Stimulated activated naive B cell treated with anti-CD40 and anti-IgM and Interleukin-4, amounts not matched to agents 10 μg/mL and 1 μg/mL and 100 μg/mL, for 72 hours (primary cell): ENCODE measurements at regions not wholly inside any gene's neighbourhood (a gene's known extent, or its start where the extent isn't known, plus 50 kb on each side); places are given as distances from the start of the nearest gene placed in this dataset.

ENCODE experiments used
- ATAC-seq, 2 donors: fragments of 150-1000 bp; cut with Tn5 transposase; replicated peaks; 2 replicates each; pipeline ENCODE4 v1.10.0; 2021; ENCODE audit warnings: moderate library complexity in 1 of 2
- DNase-seq: peaks from one replicate; pipeline ENCODE4 v3.0.0; 2021
- H3K27ac Mint-ChIP-seq: one replicate; pipeline ENCODE4 v1.8.0; 2022; ENCODE audit warnings: mild to moderate bottlenecking, mixed read lengths
- H3K27me3 Mint-ChIP-seq, 2 donors: one replicate each; pipeline ENCODE4 v1.8.0; 2022; ENCODE audit warnings: mixed read lengths in 2 of 2
- H3K36me3 Mint-ChIP-seq, 2 donors: one replicate each; pipeline ENCODE4 v1.8.0; 2022; ENCODE audit warnings: mixed read lengths in 2 of 2, mild to moderate bottlenecking in 1 of 2
- H3K4me1 Mint-ChIP-seq, 2 donors: one replicate each; pipeline ENCODE4 v1.8.0; 2022; ENCODE audit warnings: mixed read lengths in 2 of 2, mild to moderate bottlenecking in 1 of 2
- H3K4me3 Mint-ChIP-seq, 2 donors: one replicate each; pipeline ENCODE4 v1.8.0; 2022; ENCODE audit warnings: mild to moderate bottlenecking in 2 of 2, mixed read lengths in 2 of 2, moderate library complexity in 1 of 2
- H3K9me3 Mint-ChIP-seq, 2 donors: one replicate each; pipeline ENCODE4 v1.8.0; 2022; ENCODE audit warnings: mixed read lengths in 2 of 2, mild to moderate bottlenecking in 1 of 2

DNA sequence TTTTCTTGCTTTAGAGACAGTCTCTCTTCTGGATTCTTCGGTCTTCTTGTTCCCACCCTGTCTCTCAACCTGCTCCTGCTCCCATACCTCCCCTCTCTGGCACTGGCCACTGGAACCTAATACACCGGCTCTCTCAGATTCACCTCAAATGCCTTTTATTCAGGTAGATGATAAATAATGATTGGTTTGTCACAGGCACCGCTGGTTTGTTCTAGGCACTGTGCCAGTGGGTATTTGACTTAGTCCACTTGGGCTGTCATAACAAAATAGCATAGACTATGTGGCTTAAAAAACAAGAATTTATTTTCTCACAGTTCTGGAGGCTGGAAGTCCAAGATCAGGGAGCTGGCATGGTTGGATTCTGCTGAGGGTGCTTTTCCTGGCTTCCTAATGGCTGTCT lies 278.2 kb upstream of the STT3B start:
- no peak for ATAC-seq
- no peak for DNase-seq
- no peak overlapping the region for H3K4me3 Mint-ChIP-seq
- peaks cover 0 to 3% of the 10 kb centered on the region in 2 donors for H3K36me3 Mint-ChIP-seq
- H3K4me1 Mint-ChIP-seq: peaks cover 7 to 9% of the 10 kb centered on the region in 2 donors
- H3K27ac Mint-ChIP-seq: no peak overlapping the region
- peaks cover 0 to 4% of the 10 kb centered on the region in 2 donors for H3K27me3 Mint-ChIP-seq
- peaks cover 0 to 1% of the 10 kb centered on the region in 2 donors for H3K9me3 Mint-ChIP-seq

DNA sequence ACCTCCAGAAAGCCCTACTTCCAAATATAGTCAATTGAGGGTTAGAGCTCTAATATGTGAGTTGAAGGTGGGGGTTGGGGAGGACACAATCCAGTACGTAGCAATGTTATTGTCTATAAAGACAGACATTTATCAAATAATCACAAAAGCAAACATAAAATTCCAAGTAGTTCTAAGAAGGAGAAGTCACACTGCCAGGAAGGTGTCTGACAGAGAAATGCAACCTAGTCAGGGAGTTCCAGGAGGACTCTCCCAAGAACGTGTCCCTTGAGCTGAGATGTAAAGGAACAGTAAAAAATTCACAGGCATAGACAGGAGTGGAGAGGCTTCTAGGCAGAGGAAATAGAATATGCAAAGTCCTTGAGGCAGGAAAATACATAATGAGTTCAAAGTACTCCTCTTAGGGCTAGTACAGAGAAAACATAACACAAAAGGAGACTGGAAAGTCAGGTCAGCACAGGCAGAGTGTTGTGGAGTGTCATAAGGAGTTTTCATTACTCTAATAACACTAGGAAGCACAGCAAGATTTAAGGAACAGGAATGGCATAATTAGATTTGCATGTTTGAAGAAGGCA lies 277.6 kb upstream of the STT3B start:
- ATAC-seq: no peak
- H3K27me3 Mint-ChIP-seq: peaks cover 0 to 4% of the 10 kb centered on the region in 2 donors
- peaks cover 3 to 6% of the 10 kb centered on the region in 2 donors for H3K4me1 Mint-ChIP-seq
- no peak overlapping the region for H3K27ac Mint-ChIP-seq
- DNase-seq: no peak
- peaks cover 0 to 3% of the 10 kb centered on the region in 2 donors for H3K36me3 Mint-ChIP-seq
- peaks cover 0 to 1% of the 10 kb centered on the region in 2 donors for H3K9me3 Mint-ChIP-seq
- no peak overlapping the region for H3K4me3 Mint-ChIP-seq

DNA sequence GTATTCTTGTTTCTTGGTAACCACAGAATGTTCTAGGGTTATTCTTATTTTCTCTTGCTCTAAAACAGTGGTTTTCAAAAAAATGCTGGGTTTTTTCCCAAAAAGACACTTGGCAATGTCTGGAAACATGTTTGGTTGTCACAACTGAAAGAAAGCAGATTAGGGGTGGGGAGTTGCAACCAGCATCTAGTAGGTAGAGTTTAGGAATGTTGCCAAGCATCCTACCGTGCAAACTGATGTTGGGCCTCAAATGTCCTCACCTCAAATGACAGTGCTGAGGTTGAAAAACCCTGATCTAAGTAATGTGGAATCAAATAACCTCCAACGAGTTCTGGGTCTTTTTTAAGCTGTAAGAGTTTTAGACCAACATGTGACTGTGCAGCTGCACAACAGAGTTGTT lies 270.5 kb upstream of the STT3B start:
- peaks cover 0 to 2% of the 10 kb centered on the region in 2 donors for H3K36me3 Mint-ChIP-seq
- H3K27me3 Mint-ChIP-seq: no peaks in the 10 kb centered on the region
- H3K4me1 Mint-ChIP-seq: no peaks in the 10 kb centered on the region
- ATAC-seq (no peak), DNase-seq (no peak)
- H3K4me3 Mint-ChIP-seq: no peak overlapping the region
- peaks cover 0 to 3% of the 10 kb centered on the region in 2 donors for H3K9me3 Mint-ChIP-seq
- H3K27ac Mint-ChIP-seq: no peak overlapping the region

DNA sequence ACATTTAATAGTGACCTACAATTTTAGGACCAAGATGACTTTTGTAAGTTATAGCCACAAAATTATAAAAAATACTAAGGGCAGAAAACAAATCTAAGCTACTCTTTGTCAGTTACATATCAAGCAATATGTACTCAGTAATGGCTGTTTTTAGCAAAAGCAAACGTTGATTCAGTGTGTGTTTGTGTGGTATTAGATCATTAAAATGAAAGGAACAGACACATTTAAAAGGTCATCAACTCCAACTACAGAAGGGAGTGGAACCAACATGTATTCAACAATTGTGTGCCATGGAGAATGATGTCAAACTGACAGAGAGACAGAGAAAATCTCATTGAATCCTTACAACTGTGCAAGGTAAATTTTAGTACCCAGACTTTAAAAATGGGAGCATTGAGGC lies 268.8 kb upstream of the STT3B start:
- ATAC-seq (no peak), DNase-seq (no peak)
- Mint-ChIP-seq H3K27ac (no peak overlapping the region), H3K4me1 (peaks cover 0 to 2% of the 10 kb centered on the region in 2 donors), H3K36me3 (peaks cover 0 to 2% of the 10 kb centered on the region in 2 donors), H3K4me3 (no peak overlapping the region), H3K27me3 (peaks cover 0 to 3% of the 10 kb centered on the region in 2 donors), H3K9me3 (peaks cover 3 to 4% of the 10 kb centered on the region in 2 donors)

DNA sequence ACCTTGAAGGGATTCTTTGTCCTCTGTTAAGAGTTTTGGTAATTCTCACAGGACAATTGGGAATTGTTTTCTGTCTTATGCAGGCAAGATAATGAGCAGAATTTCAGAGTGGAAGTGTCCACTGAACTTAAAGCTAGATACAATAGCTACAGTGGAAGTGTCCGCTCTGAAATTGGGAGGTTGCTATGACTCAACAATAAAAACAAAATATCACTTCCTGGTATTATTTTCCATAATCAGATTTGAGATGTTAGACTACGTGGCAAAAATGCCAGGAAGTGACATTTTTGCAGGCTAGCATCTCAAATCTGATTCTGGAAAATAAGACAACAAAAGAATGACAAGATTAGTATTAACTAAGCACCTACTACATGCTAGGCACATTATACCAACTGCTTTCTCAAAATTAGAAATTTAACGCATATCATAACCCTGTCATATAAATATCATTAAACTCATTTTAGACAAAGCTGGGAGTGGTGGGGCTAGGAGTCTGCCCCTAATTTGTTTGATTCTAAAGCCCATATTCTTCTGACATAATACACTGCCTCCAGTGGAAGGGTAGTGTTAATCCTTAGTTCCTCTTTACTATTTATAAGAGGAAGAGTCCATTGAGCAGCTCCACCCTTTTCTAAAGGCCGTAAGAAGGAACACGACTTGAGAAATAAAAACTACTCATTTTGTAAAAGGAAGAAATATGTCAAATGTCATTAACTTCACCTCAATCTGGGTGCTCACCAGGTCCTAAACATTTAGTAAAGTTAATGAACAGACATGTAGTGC lies 266.9 kb upstream of the STT3B start:
- Mint-ChIP-seq H3K27ac (no peak overlapping the region), H3K9me3 (peaks cover 0 to 4% of the 10 kb centered on the region in 2 donors), H3K27me3 (peaks cover 0 to 3% of the 10 kb centered on the region in 2 donors), H3K4me1 (peaks cover 0 to 2% of the 10 kb centered on the region in 2 donors), H3K4me3 (no peak overlapping the region), H3K36me3 (no peaks in the 10 kb centered on the region)
- ATAC-seq (no peak), DNase-seq (no peak)

DNA sequence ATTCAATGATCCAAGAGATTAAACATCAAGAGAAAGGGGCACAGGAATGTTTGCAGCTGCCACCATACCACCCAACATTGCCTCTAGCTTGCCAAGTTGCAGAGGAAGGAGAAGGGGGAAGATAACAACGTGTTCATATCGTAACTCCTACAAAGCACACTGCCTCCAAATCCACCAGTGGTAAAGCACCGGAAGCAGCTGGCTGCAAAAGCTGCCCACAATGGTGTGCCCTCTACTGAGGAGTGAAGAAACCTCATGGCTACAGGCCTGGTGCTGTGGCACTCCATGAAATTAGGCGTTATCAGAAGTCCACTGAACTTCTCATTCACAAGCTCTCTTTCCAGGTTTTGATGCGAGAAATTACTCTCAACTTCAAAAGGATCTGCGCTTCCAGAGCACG lies 263.9 kb upstream of the STT3B start:
- Mint-ChIP-seq H3K27ac (no peak overlapping the region), H3K9me3 (peaks cover 0 to 4% of the 10 kb centered on the region in 2 donors), H3K4me3 (no peak overlapping the region), H3K4me1 (peaks cover 0 to 6% of the 10 kb centered on the region in 2 donors), H3K27me3 (peaks cover 0 to 7% of the 10 kb centered on the region in 2 donors), H3K36me3 (no peaks in the 10 kb centered on the region)
- DNase-seq (no peak), ATAC-seq (peak; percentile 46 to 66)

DNA sequence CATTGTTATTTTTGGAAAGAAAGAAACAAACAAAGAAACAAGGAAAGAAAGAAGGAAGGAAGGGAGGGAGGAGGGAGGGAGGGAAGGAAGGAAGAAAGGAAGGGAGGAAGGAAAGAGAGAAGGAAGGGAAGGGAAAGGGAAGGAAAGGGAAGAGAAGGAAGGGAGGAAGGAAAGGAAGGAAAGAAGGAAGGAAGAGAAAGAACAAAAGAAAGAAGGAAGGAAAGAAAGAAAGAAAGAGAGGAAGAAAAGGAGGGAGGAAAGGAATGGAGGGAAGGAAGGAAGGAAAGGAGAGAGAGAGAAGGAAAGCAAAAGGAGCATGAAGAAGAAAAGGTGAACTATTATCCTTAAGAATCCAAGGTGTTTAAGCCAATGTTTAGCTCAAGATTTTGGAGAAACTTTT lies 262.7 kb upstream of the STT3B start:
- peaks cover 0 to 6% of the 10 kb centered on the region in 2 donors for H3K4me1 Mint-ChIP-seq
- H3K36me3 Mint-ChIP-seq: no peaks in the 10 kb centered on the region
- H3K27me3 Mint-ChIP-seq: peaks cover 0 to 7% of the 10 kb centered on the region in 2 donors
- H3K27ac Mint-ChIP-seq: no peak overlapping the region
- no peak for DNase-seq
- no peak overlapping the region for H3K4me3 Mint-ChIP-seq
- H3K9me3 Mint-ChIP-seq: peaks cover 0 to 4% of the 10 kb centered on the region in 2 donors
- no peak for ATAC-seq

DNA sequence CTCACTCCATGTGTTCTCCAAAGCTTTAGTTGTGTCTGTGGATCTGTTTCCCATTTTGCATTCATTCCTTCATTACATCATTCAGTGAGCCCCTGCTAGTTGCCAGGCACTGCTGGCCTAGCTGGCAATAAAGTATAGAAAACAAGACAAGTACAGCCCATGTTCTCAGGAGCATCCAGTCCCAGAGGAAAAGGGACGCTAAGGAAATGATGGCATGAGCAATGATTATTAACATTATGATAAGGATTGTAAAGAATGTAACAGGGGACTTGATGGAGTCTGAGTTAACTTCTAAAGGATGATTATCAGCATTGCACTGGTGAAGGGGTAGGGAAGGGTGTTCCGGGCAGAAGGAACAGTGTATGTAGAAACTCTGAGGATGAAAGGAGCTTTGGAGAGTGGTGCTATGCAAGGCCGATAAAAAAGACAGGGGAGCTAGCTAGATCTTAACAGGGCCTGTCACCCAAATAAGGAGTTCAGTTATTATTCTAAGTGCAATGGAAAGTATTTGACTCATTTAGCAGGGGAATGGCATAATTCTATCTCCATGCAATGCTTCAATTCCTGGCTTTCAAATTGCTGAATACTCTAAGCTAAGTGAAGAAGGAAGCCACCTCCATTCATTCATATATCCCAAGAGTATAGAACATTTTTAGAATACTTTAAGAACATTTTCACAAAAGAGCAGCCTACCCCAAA lies 258.2 kb upstream of the STT3B start:
- Mint-ChIP-seq H3K4me3 (no peak overlapping the region), H3K36me3 (no peaks in the 10 kb centered on the region), H3K9me3 (no peaks in the 10 kb centered on the region), H3K4me1 (peaks cover 0 to 4% of the 10 kb centered on the region in 2 donors), H3K27ac (no peak overlapping the region), H3K27me3 (peaks cover 0 to 3% of the 10 kb centered on the region in 2 donors)
- ATAC-seq (no peak), DNase-seq (no peak)

DNA sequence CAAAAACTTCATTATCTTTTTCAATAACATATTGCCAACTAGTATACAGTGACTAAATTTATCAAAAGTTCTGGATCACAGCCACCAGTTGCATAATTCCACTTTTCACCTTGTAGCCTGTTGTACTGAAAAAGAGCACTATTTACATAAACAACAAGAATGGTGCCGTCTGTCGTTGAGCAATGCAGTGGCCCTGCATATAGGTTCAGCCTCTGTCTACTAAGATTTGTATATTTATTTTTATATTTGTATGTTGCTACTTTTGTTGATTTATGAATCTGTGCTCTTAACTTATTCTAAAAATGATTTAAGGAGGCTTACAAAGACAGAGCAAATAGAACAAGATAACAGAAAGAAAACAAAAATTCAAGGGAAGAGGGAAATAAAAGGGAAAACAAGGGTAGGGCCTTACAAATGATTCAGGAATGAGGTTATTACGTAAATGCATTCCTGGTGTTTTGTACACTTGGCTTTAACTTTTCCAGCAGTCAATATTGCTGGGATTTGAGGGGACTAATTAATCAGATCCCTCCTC lies 257.6 kb upstream of the STT3B start:
- no peak for DNase-seq
- Mint-ChIP-seq H3K27ac (no peak overlapping the region), H3K36me3 (no peaks in the 10 kb centered on the region), H3K27me3 (peaks cover 0 to 3% of the 10 kb centered on the region in 2 donors), H3K4me1 (peaks cover 0 to 4% of the 10 kb centered on the region in 2 donors), H3K9me3 (no peaks in the 10 kb centered on the region), H3K4me3 (no peak overlapping the region)
- no peak for ATAC-seq

DNA sequence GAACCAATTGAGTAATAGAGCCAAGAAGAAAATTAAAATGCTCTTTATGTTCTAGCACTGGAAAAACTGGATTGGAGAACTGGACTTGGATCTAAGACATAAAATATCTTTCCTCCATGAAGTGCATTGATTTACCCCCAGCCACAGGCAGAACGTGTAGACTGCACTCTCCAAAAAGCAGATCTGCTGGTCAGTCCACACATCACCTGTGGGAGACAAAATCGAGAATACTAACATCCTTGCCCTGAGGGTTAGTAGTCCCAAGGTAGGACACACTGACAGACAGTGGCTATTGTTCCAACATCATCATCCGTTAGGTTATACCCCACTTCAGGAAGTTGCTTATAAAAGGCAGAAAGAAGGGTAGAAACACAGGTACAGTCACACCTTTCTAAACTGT lies 257.1 kb upstream of the STT3B start:
- Mint-ChIP-seq H3K9me3 (no peaks in the 10 kb centered on the region), H3K4me3 (no peak overlapping the region), H3K27me3 (peaks cover 0 to 3% of the 10 kb centered on the region in 2 donors), H3K4me1 (peaks cover 0 to 4% of the 10 kb centered on the region in 2 donors), H3K36me3 (no peaks in the 10 kb centered on the region), H3K27ac (no peak overlapping the region)
- ATAC-seq: no peak
- no peak for DNase-seq

DNA sequence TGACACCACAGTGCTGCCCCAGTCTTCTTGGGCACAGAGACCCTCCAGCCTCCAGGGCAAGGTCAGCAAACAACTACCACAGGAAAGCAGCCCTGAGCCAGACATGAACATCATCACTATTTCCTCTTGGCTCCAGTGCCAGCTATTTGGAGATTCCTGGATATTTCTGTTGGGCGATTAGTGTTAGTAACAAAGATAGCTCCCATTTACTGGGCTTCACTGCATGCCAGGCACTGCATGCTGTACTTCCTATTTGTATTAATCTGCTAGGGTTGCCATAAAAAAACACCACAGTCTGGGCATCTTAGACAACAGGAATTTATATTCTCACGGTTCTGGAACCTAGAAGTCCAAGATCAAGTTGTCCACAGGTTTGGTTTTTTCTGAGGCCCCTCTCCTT lies 255.1 kb upstream of the STT3B start:
- Mint-ChIP-seq H3K4me1 (no peaks in the 10 kb centered on the region), H3K27me3 (no peaks in the 10 kb centered on the region), H3K27ac (no peak overlapping the region), H3K36me3 (no peaks in the 10 kb centered on the region), H3K4me3 (no peak overlapping the region), H3K9me3 (no peaks in the 10 kb centered on the region)
- no peak for ATAC-seq
- no peak for DNase-seq

DNA sequence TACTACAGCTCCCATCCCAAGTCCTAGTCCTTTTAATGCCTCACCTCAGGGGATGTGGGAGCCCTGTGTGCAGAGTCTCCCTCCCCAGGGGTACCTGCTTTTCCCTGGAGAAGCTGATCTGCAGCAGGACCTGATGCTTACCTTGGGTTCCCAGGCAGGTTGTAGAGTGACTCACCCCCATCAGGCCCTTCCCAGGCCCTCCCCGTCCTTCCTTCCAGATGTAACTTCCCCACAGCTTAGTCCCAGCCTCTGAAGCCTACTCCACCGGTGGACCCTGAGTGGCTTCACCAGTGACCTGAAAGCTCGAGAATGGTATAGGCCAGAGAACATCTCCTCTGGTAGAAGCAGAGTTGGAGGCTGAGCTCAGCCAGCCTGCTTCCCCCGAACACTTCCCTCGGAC lies 254.2 kb upstream of the STT3B start:
- Mint-ChIP-seq H3K9me3 (no peaks in the 10 kb centered on the region), H3K27ac (no peak overlapping the region), H3K4me3 (no peak overlapping the region), H3K27me3 (no peaks in the 10 kb centered on the region), H3K36me3 (no peaks in the 10 kb centered on the region), H3K4me1 (no peaks in the 10 kb centered on the region)
- ATAC-seq (no peak), DNase-seq (no peak)

DNA sequence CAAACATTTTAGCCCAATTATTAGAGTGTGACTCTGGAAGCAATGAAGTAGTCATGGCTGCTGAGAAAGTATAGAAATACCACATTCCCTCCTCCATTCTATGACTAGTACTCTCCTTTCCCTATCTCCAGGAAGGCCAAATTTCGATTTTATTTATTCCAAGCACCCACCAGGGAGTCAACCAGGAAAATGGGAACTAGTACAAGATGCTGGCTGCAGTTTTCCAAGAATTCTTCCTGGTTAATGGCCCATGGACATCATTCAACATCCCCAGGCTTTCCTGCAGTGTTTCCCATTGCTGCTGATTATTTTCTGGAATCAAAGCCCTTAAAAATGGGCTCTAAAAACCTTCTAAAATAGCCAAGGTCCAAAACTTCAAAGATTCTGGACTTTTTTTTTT lies 247.9 kb upstream of the STT3B start:
- H3K4me1 Mint-ChIP-seq: peaks cover 1 to 5% of the 10 kb centered on the region in 2 donors
- H3K27ac Mint-ChIP-seq: no peak overlapping the region
- no peaks in the 10 kb centered on the region for H3K36me3 Mint-ChIP-seq
- H3K9me3 Mint-ChIP-seq: no peaks in the 10 kb centered on the region
- ATAC-seq (no peak), DNase-seq (no peak)
- H3K4me3 Mint-ChIP-seq: no peak overlapping the region
- no peaks in the 10 kb centered on the region for H3K27me3 Mint-ChIP-seq

DNA sequence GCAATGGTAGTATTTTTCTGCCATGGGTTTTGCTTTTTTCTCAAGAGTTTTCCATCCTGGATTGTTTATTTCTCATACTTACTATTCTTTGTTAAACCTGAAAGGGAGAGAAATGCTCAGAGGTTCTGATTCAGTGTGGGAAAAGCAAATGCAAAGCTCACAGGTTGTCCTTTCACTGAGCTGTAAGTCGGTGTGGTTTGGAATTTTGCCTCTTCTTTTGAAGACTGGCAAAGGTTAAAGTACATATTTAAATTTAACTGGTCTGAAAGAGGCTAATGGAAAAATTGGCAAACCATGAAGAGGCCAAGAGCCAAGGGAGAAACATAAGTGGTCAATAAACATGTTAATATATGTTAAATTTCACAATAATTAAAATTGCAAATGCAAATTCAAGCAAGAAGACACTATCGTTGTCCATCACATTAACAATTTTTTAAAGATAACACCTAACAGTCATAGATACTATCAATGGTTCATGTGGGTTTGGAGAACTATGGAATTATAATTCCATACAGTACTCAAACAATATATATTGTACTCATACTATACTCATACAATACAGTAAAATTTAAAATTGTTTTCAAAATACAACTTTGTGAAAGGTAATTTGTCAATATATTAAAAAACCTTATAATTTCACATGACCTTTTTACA lies 246.8 kb upstream of the STT3B start:
- DNase-seq (no peak), ATAC-seq (no peak)
- no peaks in the 10 kb centered on the region for H3K36me3 Mint-ChIP-seq
- no peak overlapping the region for H3K4me3 Mint-ChIP-seq
- no peaks in the 10 kb centered on the region for H3K27me3 Mint-ChIP-seq
- no peak overlapping the region for H3K27ac Mint-ChIP-seq
- H3K4me1 Mint-ChIP-seq: peaks cover 1 to 7% of the 10 kb centered on the region in 2 donors
- no peaks in the 10 kb centered on the region for H3K9me3 Mint-ChIP-seq
